ENCODE measurements at regions not wholly inside any gene's neighbourhood (a gene's known extent, or its start where the extent isn't known, plus 50 kb on each side); places are given as distances from the start of the nearest gene placed in this dataset.

- Mint-ChIP-seq H3K4me3 (no peak overlapping the region), H3K4me1 (ENCODE audit: low read depth) (peaks cover 11% of the 10 kb centered on the region), H3K9me3 (no peaks in the 10 kb centered on the region), H3K27me3 (no peaks in the 10 kb centered on the region), H3K27ac (no peak overlapping the region), H3K36me3 (ENCODE audit: low read depth) (no peaks in the 10 kb centered on the region)
Measured at GRCh38 chr2:7973801-7974480, 707.9 kb upstream of the ID2 start.

- Mint-ChIP-seq H3K4me1 (ENCODE audit: low read depth) (peaks cover 11% of the 10 kb centered on the region), H3K27me3 (no peaks in the 10 kb centered on the region), H3K9me3 (no peaks in the 10 kb centered on the region), H3K27ac (no peak overlapping the region), H3K36me3 (ENCODE audit: low read depth) (no peaks in the 10 kb centered on the region), H3K4me3 (no peak overlapping the region)
Measured at GRCh38 chr2:7974936-7975335, 706.9 kb upstream of the ID2 start.

GRCh38 chr2:7976206-7976605, 705.6 kb upstream of the ID2 start:
- H3K27me3 Mint-ChIP-seq = no peaks in the 10 kb centered on the region
- H3K4me1 Mint-ChIP-seq (ENCODE audit: low read depth) = peaks cover 11% of the 10 kb centered on the region
- no peaks in the 10 kb centered on the region for H3K36me3 Mint-ChIP-seq (ENCODE audit: low read depth)
- H3K27ac Mint-ChIP-seq = no peak overlapping the region
- no peak overlapping the region for H3K4me3 Mint-ChIP-seq
- H3K9me3 Mint-ChIP-seq = no peaks in the 10 kb centered on the region

DNA sequence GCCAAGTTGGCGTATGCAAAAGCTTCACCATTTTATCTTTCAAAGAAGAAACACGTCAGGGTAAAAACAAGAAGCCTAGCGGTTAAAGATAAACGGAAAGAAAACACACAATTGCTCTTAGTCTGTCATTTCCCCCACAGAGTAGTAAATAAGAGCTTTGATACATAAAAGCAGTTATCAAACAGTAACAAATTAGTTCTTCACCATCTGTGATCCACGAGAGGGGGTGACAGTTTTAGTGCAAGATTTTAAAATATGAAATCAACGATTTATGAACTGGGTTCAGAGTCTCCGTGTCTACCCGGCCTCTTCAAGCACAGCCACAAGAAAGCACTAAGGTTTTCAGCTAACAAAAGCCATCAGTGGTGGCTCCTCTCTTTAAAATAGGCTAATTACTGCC, 703.9 kb upstream of the ID2 start:
- Mint-ChIP-seq H3K4me1 (ENCODE audit: low read depth) (peaks cover 15% of the 10 kb centered on the region), H3K27me3 (no peaks in the 10 kb centered on the region), H3K9me3 (peaks cover 6% of the 10 kb centered on the region), H3K27ac (no peak overlapping the region), H3K36me3 (ENCODE audit: low read depth) (no peaks in the 10 kb centered on the region), H3K4me3 (no peak overlapping the region)

DNA sequence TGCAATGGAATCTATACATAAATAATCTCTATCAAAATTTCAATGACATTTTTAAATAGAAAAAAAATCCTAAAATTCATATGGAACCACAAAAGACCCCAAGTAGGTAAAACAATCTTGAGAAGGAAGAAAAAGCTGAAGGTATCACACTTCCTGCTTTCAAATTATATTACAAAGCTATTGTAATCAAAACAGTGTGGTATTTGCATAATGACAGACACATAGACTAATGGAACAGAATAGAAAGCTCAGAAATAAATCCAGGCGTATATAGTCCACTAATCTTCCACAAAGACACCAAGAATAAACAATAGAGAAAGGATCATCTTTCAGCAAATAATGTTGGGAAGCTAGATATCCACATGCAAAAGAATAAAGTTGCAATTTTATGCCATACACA, 699.8 kb upstream of the ID2 start:
- Mint-ChIP-seq H3K4me1 (ENCODE audit: low read depth) (peaks cover 37% of the 10 kb centered on the region), H3K36me3 (ENCODE audit: low read depth) (no peaks in the 10 kb centered on the region), H3K27ac (no peak overlapping the region), H3K9me3 (peaks cover 10% of the 10 kb centered on the region), H3K4me3 (no peak overlapping the region), H3K27me3 (no peaks in the 10 kb centered on the region)

DNA sequence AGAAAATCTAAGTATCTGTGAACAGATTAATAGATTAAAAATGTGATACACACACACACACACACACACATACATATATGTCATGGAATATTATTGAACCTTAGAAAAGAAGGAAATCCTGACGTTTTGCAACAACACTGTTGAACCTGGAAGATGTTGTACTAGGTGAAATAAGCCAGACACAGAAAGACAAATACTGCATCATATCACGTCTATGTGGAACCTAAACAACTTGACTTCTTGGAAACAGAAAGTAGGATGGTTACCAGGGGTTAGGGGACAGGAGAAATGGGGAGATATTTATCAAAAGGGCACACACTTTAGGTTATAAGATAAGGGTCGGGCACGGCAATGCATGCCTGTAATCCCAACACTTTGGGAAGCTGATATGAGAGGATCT, 698.4 kb upstream of the ID2 start:
- Mint-ChIP-seq H3K4me3 (no peak overlapping the region), H3K4me1 (ENCODE audit: low read depth) (peaks cover 29% of the 10 kb centered on the region), H3K27ac (peak overlapping the region; percentile 4), H3K36me3 (ENCODE audit: low read depth) (no peaks in the 10 kb centered on the region), H3K27me3 (no peaks in the 10 kb centered on the region), H3K9me3 (peaks cover 10% of the 10 kb centered on the region)

GRCh38 chr2:7983912-7984311, 697.9 kb upstream of the ID2 start:
- Mint-ChIP-seq H3K27me3 (no peaks in the 10 kb centered on the region), H3K36me3 (ENCODE audit: low read depth) (no peaks in the 10 kb centered on the region), H3K9me3 (peaks cover 10% of the 10 kb centered on the region), H3K4me3 (no peak overlapping the region), H3K27ac (no peak overlapping the region), H3K4me1 (ENCODE audit: low read depth) (peaks cover 26% of the 10 kb centered on the region)

DNA sequence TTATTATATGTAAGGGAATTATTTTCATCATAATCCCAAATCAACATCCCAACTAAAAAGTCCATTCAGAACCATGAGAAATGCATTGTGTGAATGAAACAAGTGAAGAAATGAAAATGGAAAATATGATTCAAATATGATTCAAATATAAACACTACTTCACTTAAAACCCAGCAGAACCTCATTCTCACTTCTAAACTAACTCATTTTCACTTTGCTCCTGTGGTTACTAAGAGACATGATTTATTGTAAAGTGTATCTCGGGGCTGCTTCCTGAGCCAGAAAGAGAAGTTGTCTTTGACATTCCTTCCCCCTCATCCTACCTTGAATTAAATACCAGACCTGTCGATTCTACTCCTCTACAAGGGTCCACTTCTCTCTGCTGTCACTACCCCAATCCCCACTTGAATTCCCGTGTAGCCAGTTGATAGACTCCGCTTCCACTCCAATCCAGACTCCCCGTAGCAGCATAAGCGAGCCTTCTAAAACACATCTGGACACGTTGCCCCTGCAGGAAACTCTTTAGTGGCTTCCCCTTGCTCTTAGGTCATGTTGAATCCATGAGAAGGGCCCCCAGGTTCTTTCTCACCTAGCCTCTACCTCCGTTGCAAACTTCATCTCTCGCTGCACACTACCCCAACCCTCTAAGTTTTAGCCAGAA, 697.0 kb upstream of the ID2 start:
- Mint-ChIP-seq H3K27ac (peak overlapping the region; percentile 85), H3K36me3 (ENCODE audit: low read depth) (no peaks in the 10 kb centered on the region), H3K27me3 (no peaks in the 10 kb centered on the region), H3K4me3 (peak overlapping the region; percentile 21), H3K9me3 (peaks cover 10% of the 10 kb centered on the region), H3K4me1 (ENCODE audit: low read depth) (peaks cover 26% of the 10 kb centered on the region)

DNA sequence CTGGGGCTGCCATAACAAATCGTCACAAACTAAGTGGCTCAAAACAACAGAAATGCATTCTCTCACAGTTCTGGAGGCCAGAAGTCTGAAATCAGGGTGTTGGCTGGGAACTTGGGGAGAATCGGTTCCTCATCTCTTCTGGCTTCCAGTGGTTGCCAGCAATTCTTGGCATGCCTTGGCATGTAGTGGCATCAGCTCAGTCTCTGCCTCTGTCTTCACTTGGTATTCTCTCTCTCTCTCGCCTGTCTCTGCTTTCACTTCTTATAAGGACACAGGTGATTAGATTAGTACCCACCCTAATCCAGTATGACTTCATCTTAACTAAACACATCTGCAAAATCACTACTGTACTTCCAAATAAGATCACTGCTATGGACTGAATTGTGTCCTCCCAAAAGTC, 695.4 kb upstream of the ID2 start:
- H3K27ac Mint-ChIP-seq = no peak overlapping the region
- no peaks in the 10 kb centered on the region for H3K36me3 Mint-ChIP-seq (ENCODE audit: low read depth)
- H3K4me3 Mint-ChIP-seq = no peak overlapping the region
- peaks cover 26% of the 10 kb centered on the region for H3K4me1 Mint-ChIP-seq (ENCODE audit: low read depth)
- no peaks in the 10 kb centered on the region for H3K27me3 Mint-ChIP-seq
- peaks cover 10% of the 10 kb centered on the region for H3K9me3 Mint-ChIP-seq

DNA sequence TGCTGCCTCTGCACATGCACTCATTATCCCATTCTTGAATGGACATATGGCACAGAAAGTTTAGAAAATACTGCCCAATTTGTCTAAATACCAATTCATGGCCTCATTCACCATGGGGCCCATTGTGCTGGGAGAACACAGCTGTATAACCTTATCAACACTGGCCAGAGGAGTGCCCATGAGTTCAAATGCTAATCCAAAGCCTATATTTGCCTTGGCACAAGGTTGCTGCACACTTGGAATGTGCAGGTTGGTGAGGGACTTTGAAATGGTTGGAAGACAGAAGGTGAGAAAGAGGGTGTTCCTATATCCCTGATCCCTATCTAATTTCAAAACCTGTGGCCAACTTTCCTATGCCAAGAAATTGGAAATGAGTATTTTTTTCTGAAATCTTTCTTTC, 693.9 kb upstream of the ID2 start:
- Mint-ChIP-seq H3K9me3 (peaks cover 4% of the 10 kb centered on the region), H3K36me3 (ENCODE audit: low read depth) (no peaks in the 10 kb centered on the region), H3K27me3 (no peaks in the 10 kb centered on the region), H3K4me3 (no peak overlapping the region), H3K27ac (no peak overlapping the region), H3K4me1 (ENCODE audit: low read depth) (peaks cover 22% of the 10 kb centered on the region)

GRCh38 chr2:7988440-7988839, 693.4 kb upstream of the ID2 start:
- no peak overlapping the region for H3K27ac Mint-ChIP-seq
- H3K4me3 Mint-ChIP-seq = no peak overlapping the region
- H3K9me3 Mint-ChIP-seq = peaks cover 4% of the 10 kb centered on the region
- peaks cover 18% of the 10 kb centered on the region for H3K4me1 Mint-ChIP-seq (ENCODE audit: low read depth)
- H3K36me3 Mint-ChIP-seq (ENCODE audit: low read depth) = no peaks in the 10 kb centered on the region
- no peaks in the 10 kb centered on the region for H3K27me3 Mint-ChIP-seq

GRCh38 chr2:7989823-7990222, 692.0 kb upstream of the ID2 start:
- Mint-ChIP-seq H3K27ac (no peak overlapping the region), H3K36me3 (ENCODE audit: low read depth) (no peaks in the 10 kb centered on the region), H3K4me3 (no peak overlapping the region), H3K4me1 (ENCODE audit: low read depth) (peaks cover 9% of the 10 kb centered on the region), H3K9me3 (no peaks in the 10 kb centered on the region), H3K27me3 (no peaks in the 10 kb centered on the region)

GRCh38 chr2:7992612-7993602, 688.9 kb upstream of the ID2 start:
- H3K36me3 Mint-ChIP-seq (ENCODE audit: low read depth) = no peaks in the 10 kb centered on the region
- no peak overlapping the region for H3K4me3 Mint-ChIP-seq
- no peak overlapping the region for H3K27ac Mint-ChIP-seq
- peaks cover 11% of the 10 kb centered on the region for H3K4me1 Mint-ChIP-seq (ENCODE audit: low read depth)
- H3K9me3 Mint-ChIP-seq = no peaks in the 10 kb centered on the region
- no peaks in the 10 kb centered on the region for H3K27me3 Mint-ChIP-seq

- H3K36me3 Mint-ChIP-seq (ENCODE audit: low read depth) = no peaks in the 10 kb centered on the region
- H3K9me3 Mint-ChIP-seq = no peaks in the 10 kb centered on the region
- H3K27me3 Mint-ChIP-seq = no peaks in the 10 kb centered on the region
- no peak overlapping the region for H3K4me3 Mint-ChIP-seq
- no peak overlapping the region for H3K27ac Mint-ChIP-seq
- peaks cover 11% of the 10 kb centered on the region for H3K4me1 Mint-ChIP-seq (ENCODE audit: low read depth)
Measured at GRCh38 chr2:7994397-7994951, 687.4 kb upstream of the ID2 start.

GRCh38 chr2:7997279-7997678, 684.6 kb upstream of the ID2 start:
- H3K27me3 Mint-ChIP-seq = no peaks in the 10 kb centered on the region
- no peak overlapping the region for H3K27ac Mint-ChIP-seq

More at GRCh38 chr2:7997279-7997678, 684.6 kb upstream of the ID2 start:
- Mint-ChIP-seq H3K4me3 (no peak overlapping the region), H3K9me3 (no peaks in the 10 kb centered on the region), H3K36me3 (ENCODE audit: low read depth) (no peaks in the 10 kb centered on the region), H3K4me1 (ENCODE audit: low read depth) (peaks cover 11% of the 10 kb centered on the region)
